Natural killer cell (primary cell): ENCODE measurements at regions not wholly inside any gene's neighbourhood (a gene's known extent, or its start where the extent isn't known, plus 50 kb on each side); places are given as distances from the start of the nearest gene placed in this dataset.

ENCODE experiments used
- ATAC-seq, 3 donors: fragments of 150-1000 bp in 2 of 3; fragments of 200-7000 bp in 1 of 3; cut with Tn5 transposase; 1 replicate in 1 of 3; 2 replicates in 2 of 3; pipeline ENCODE4 v1.10.0; 2021; ENCODE audit warnings: mild to moderate bottlenecking in 2 of 3, moderate library complexity in 2 of 3
- DNase-seq, 2 donors: peaks; one replicate each; pipeline versions ENCODE4 v3.0.0 to v3.0.0-alpha.2; 2013 to 2021; ENCODE audit warnings: mixed read lengths in 1 of 2
- H3K27ac ChIP-seq: one replicate; pipeline ENCODE4 v1.5.1; 2013; ENCODE audit warnings: mild to moderate bottlenecking, low read length
- H3K27me3 ChIP-seq: one replicate; pipeline ENCODE4 v1.6.1; 2013; ENCODE audit warnings: low read length; ENCODE audit not compliant: control insufficient read depth, insufficient read depth
- H3K36me3 ChIP-seq: one replicate; pipeline ENCODE4 v1.6.1; 2013; ENCODE audit warnings: low read length; ENCODE audit not compliant: control insufficient read depth, insufficient read depth
- H3K4me1 ChIP-seq: one replicate; pipeline ENCODE4 v1.6.1; 2013; ENCODE audit warnings: low read length; ENCODE audit not compliant: control insufficient read depth, insufficient read depth
- H3K4me3 ChIP-seq: one replicate; pipeline ENCODE4 v1.5.1; 2013; ENCODE audit warnings: low read length
- H3K9me3 ChIP-seq: one replicate; pipeline ENCODE4 v1.6.1; 2013; ENCODE audit warnings: low read length; ENCODE audit not compliant: control insufficient read depth, insufficient read depth
- H3K27ac Mint-ChIP-seq, 2 donors: one replicate each; pipeline ENCODE4 v1.8.0; 2022; ENCODE audit warnings: mild to moderate bottlenecking in 2 of 2, mixed read lengths in 2 of 2, moderate library complexity in 1 of 2
- H3K27me3 Mint-ChIP-seq, 2 donors: one replicate each; pipeline ENCODE4 v1.8.0; 2022; ENCODE audit warnings: low read depth in 2 of 2, mixed read lengths in 2 of 2
- H3K36me3 Mint-ChIP-seq: one replicate; pipeline ENCODE4 v1.8.0; 2022; ENCODE audit warnings: mixed read lengths
- H3K4me1 Mint-ChIP-seq, 2 donors: one replicate each; pipeline ENCODE4 v1.8.0; 2022; ENCODE audit warnings: mixed read lengths in 2 of 2
- H3K4me3 Mint-ChIP-seq: one replicate; pipeline ENCODE4 v1.8.0; 2022; ENCODE audit warnings: mild to moderate bottlenecking, moderate library complexity, mixed read lengths
- H3K9me3 Mint-ChIP-seq, 2 donors: one replicate each; pipeline ENCODE4 v1.8.0; 2022; ENCODE audit warnings: mixed read lengths in 2 of 2
- WGBS: methylation state at CpG from one replicate; pipeline ENCODE4 v1.1.7; 2013; ENCODE audit warnings: missing lambda C conversion rate; ENCODE audit not compliant: insufficient coverage; 5-methylcytosine and 5-hydroxymethylcytosine counted together
- intact Hi-C: fragments of 100-400 bp; cut with micrococcal nuclease; formaldehyde crosslinking; loops from one replicate; pipeline ENCODE4 v1.14.2; 2022
- TF ChIP-seq, protein P1 (sequence below): fragments of 200-600 bp; IDR thresholded peaks from one replicate; pipeline ENCODE4 v1.8.0; 2022; ENCODE audit warnings: antibody characterized with exemption

DNA sequence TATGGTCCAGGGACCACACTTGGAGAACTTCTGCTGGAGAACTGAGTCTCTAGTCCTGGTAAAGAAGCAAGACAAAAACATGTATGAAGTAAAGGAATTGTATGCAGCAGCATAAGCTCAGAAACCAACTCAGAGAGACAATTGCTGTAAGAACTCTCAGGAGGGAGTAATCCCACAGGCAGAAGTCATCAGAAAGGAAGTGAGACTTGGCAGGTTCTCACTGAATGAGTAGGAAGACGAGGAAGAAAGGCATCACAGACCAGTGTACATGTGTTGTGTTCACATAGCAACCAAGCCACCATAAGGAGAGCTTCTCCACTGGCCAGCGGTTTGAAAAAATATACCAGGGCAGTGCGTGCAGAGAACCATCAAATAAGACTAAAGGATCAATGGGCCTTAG, 57.9 kb upstream of the FST start:
- ATAC-seq (no peak), DNase-seq (no peak)
- no peak overlapping the region for H3K27ac ChIP-seq
- H3K36me3 Mint-ChIP-seq: no peaks in the 10 kb centered on the region
- H3K4me1 Mint-ChIP-seq: no peaks in the 10 kb centered on the region
- TF ChIP-seq, protein P1, sequence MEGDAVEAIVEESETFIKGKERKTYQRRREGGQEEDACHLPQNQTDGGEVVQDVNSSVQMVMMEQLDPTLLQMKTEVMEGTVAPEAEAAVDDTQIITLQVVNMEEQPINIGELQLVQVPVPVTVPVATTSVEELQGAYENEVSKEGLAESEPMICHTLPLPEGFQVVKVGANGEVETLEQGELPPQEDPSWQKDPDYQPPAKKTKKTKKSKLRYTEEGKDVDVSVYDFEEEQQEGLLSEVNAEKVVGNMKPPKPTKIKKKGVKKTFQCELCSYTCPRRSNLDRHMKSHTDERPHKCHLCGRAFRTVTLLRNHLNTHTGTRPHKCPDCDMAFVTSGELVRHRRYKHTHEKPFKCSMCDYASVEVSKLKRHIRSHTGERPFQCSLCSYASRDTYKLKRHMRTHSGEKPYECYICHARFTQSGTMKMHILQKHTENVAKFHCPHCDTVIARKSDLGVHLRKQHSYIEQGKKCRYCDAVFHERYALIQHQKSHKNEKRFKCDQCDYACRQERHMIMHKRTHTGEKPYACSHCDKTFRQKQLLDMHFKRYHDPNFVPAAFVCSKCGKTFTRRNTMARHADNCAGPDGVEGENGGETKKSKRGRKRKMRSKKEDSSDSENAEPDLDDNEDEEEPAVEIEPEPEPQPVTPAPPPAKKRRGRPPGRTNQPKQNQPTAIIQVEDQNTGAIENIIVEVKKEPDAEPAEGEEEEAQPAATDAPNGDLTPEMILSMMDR: no peak
- no peaks in the 10 kb centered on the region for H3K4me1 ChIP-seq
- intact Hi-C loops: no loop called here
- no peaks in the 10 kb centered on the region for H3K27me3 ChIP-seq
- no peaks in the 10 kb centered on the region for H3K9me3 Mint-ChIP-seq
- WGBS: 91% methylated on average over 3 of the region's 3 CpGs
- no peak overlapping the region for H3K4me3 Mint-ChIP-seq
- no peaks in the 10 kb centered on the region for H3K36me3 ChIP-seq
- no peaks in the 10 kb centered on the region for H3K9me3 ChIP-seq
- peaks cover 3 to 14% of the 10 kb centered on the region in 2 donors for H3K27me3 Mint-ChIP-seq
- H3K4me3 ChIP-seq: no peak overlapping the region
- H3K27ac Mint-ChIP-seq: no peak overlapping the region

DNA sequence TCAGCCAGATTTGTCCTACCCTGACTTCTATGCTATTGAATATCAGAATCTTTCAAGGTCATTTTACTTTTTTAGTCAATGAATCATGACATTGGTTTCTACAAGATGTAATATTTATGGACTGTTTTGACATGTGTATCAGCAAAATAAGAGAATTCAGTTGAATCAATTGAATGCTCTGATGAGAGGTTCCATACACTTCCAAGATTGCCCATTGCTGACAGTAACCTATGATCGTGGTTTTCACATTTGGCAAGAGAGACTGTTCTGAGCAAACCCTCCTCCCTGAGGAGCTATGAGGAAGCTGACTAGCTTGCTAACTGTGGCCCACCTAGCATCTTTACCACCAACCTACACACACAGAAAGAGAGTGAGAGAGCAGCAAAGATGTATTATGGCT, 56.7 kb upstream of the FST start:
- H3K36me3 ChIP-seq: no peaks in the 10 kb centered on the region
- H3K27me3 Mint-ChIP-seq: peaks cover 3 to 14% of the 10 kb centered on the region in 2 donors
- no peaks in the 10 kb centered on the region for H3K9me3 Mint-ChIP-seq
- H3K4me3 ChIP-seq: no peak overlapping the region
- H3K4me1 Mint-ChIP-seq: no peaks in the 10 kb centered on the region
- WGBS: 78% methylated on average over 1 of the region's 1 CpG
- H3K9me3 ChIP-seq: no peaks in the 10 kb centered on the region
- TF ChIP-seq, protein P1: no peak
- intact Hi-C loops: no loop called here
- DNase-seq (no peak), ATAC-seq (no peak)
- H3K36me3 Mint-ChIP-seq: no peaks in the 10 kb centered on the region
- H3K27me3 ChIP-seq: no peaks in the 10 kb centered on the region
- no peaks in the 10 kb centered on the region for H3K4me1 ChIP-seq
- H3K4me3 Mint-ChIP-seq: no peak overlapping the region
- no peak overlapping the region for H3K27ac Mint-ChIP-seq
- H3K27ac ChIP-seq: no peak overlapping the region

DNA sequence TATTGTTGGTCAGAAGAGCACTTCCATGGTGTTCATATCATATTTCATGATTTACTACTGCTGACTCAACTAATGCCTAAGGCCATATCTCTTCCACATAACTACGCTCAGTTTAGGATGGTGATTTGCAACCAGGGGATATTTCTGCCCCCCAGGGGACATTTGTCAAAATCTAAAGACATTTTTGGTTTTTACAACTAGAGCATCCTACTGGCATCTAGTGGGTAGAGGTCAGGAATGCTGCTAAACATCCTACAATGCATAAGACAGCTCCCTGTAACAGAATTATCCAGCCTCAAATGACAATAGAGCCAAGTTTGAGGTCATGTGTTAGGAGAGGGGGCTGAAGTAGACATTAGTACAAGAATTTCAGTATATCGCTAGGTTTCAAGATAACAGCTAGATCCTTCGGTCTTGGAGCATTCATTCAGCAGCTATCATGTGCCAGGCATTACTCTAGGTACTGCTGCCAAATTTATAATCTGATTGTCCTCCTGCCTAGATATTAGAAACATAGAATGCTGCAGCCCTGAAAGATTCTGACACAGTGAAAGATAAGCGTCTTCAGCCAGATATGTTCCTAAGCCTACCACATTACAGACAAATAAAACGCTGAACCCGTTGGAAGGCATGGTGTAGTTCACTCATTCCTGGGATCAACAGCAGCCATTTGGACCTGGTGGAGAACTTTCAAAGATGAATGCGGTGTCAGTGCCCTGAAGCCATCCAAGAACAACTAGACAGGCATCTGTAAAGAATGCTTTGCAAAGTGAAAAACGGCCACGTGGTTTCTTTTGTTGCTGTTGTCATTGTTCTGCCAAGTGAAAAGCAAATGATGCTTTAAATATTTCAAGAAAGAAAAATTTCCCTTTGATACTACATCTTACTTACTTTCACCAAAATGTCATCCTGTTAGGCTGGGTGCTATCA, 55.5 kb upstream of the FST start:
- H3K4me1 ChIP-seq: no peaks in the 10 kb centered on the region
- H3K9me3 ChIP-seq: no peaks in the 10 kb centered on the region
- Mint-ChIP-seq H3K27me3 (peaks cover 6 to 14% of the 10 kb centered on the region in 2 donors), H3K4me1 (no peaks in the 10 kb centered on the region), H3K9me3 (no peaks in the 10 kb centered on the region), H3K4me3 (no peak overlapping the region), H3K27ac (no peak overlapping the region), H3K36me3 (no peaks in the 10 kb centered on the region)
- no peak overlapping the region for H3K27ac ChIP-seq
- intact Hi-C loops: no loop called here
- WGBS: 83% methylated on average over 8 of the region's 9 CpGs
- TF ChIP-seq, protein P1: no peak
- H3K36me3 ChIP-seq: no peaks in the 10 kb centered on the region
- H3K27me3 ChIP-seq: no peaks in the 10 kb centered on the region
- no peak overlapping the region for H3K4me3 ChIP-seq
- DNase-seq (no peak), ATAC-seq (no peak)
